ENCODE measurements at regions not wholly inside any gene's neighbourhood (a gene's known extent, or its start where the extent isn't known, plus 50 kb on each side); places are given as distances from the start of the nearest gene placed in this dataset.

DNA sequence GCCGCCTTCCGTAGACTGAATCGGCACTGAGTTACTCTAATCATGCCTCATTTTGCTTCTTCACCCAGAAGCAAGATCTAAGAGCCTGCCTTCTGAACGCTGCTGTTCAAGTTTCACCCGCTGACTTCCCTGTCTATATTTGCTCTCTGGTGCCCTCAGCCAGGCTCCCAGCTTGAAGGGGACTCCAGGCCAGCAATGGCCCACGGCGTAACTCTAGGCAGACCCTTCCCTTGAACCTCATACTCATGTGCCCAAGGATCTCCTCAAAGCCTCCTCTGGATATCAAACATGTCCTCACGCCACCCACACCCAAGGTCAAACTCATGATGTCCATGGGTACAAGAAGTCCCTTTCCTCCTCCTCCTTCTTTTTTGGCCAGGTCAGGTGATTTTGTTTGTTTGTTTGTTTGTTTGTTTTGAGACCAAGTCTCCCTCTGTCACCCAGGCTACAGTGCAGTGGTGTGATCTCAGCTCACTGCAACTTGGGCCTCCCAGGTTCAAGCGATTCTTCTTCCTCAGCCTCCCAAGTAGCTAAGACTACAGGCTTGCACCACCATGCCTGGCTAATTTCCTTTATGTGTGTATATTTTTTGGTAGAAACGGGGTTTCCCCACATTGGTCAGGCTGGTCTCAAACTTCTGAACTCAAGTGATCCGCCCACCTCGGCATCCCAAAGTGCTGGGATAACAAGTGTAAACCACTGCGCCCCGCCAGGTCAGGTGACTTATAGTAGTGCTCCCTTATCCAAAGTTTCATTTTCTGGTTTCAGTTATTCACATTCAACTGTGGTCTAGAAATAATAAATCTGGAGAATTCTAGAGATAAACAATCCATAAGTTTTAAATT is 239.0 kb downstream of the SYK start:
- Histone ChIP-seq H3K4me3 (ENCODE audit: low read depth in 2 of 2, low read length in 2 of 2) (no peak overlapping the region), H3K36me3 (ENCODE audit: control insufficient read depth, insufficient read depth, low read length) (no peaks in the 10 kb centered on the region), H3K9me3 (ENCODE audit: control insufficient read depth, insufficient read depth, low read depth, low read length) (no peaks in the 10 kb centered on the region), H3K27ac (ENCODE audit: low read length) (no peak overlapping the region), H3K27me3 (ENCODE audit: control insufficient read depth, insufficient read depth, low read length) (no peaks in the 10 kb centered on the region), H3K4me1 (ENCODE audit: control insufficient read depth, insufficient read depth, low read length) (peaks cover 12% of the 10 kb centered on the region)
- ChIA-PET CTCF (no interaction called here), POLR2A (no interaction called here)
- in situ Hi-C loops (cut with HindIII; ENCODE audit: low pct_unique_long_range_greater_than_20kb, low sequenced_read_pairs): no loop called here
- DNase-seq (ENCODE audit: low read depth, low spot score): no peak
- ATAC-seq: no peak
- intact Hi-C loops (cut with micrococcal nuclease; ENCODE audit: unreplicated experiment): no loop called here
- TF ChIP-seq POLR2AphosphoS5 (IDR thresholded peaks at IDR 0.05; ENCODE audit: low read depth, low read length) (no peak), SIN3A (IDR thresholded peaks at IDR 0.05; ENCODE audit: borderline replicate concordance, insufficient read depth, low read depth, low read length) (no peak), TCF7L2 (IDR thresholded peaks at IDR 0.05; ENCODE audit: low read depth, low read length) (no peak)
- TF ChIP-seq, protein P1, sequence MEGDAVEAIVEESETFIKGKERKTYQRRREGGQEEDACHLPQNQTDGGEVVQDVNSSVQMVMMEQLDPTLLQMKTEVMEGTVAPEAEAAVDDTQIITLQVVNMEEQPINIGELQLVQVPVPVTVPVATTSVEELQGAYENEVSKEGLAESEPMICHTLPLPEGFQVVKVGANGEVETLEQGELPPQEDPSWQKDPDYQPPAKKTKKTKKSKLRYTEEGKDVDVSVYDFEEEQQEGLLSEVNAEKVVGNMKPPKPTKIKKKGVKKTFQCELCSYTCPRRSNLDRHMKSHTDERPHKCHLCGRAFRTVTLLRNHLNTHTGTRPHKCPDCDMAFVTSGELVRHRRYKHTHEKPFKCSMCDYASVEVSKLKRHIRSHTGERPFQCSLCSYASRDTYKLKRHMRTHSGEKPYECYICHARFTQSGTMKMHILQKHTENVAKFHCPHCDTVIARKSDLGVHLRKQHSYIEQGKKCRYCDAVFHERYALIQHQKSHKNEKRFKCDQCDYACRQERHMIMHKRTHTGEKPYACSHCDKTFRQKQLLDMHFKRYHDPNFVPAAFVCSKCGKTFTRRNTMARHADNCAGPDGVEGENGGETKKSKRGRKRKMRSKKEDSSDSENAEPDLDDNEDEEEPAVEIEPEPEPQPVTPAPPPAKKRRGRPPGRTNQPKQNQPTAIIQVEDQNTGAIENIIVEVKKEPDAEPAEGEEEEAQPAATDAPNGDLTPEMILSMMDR (IDR thresholded peaks at IDR 0.05): no peak
- TF ChIP-seq, protein P2, sequence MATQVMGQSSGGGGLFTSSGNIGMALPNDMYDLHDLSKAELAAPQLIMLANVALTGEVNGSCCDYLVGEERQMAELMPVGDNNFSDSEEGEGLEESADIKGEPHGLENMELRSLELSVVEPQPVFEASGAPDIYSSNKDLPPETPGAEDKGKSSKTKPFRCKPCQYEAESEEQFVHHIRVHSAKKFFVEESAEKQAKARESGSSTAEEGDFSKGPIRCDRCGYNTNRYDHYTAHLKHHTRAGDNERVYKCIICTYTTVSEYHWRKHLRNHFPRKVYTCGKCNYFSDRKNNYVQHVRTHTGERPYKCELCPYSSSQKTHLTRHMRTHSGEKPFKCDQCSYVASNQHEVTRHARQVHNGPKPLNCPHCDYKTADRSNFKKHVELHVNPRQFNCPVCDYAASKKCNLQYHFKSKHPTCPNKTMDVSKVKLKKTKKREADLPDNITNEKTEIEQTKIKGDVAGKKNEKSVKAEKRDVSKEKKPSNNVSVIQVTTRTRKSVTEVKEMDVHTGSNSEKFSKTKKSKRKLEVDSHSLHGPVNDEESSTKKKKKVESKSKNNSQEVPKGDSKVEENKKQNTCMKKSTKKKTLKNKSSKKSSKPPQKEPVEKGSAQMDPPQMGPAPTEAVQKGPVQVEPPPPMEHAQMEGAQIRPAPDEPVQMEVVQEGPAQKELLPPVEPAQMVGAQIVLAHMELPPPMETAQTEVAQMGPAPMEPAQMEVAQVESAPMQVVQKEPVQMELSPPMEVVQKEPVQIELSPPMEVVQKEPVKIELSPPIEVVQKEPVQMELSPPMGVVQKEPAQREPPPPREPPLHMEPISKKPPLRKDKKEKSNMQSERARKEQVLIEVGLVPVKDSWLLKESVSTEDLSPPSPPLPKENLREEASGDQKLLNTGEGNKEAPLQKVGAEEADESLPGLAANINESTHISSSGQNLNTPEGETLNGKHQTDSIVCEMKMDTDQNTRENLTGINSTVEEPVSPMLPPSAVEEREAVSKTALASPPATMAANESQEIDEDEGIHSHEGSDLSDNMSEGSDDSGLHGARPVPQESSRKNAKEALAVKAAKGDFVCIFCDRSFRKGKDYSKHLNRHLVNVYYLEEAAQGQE (IDR thresholded peaks at IDR 0.05; ENCODE audit: insufficient read depth in 1 of 2, low read depth in 2 of 2, low read length in 1 of 2): no peak
- BruUV-seq (replicated peaks): no TSS peak

DNA sequence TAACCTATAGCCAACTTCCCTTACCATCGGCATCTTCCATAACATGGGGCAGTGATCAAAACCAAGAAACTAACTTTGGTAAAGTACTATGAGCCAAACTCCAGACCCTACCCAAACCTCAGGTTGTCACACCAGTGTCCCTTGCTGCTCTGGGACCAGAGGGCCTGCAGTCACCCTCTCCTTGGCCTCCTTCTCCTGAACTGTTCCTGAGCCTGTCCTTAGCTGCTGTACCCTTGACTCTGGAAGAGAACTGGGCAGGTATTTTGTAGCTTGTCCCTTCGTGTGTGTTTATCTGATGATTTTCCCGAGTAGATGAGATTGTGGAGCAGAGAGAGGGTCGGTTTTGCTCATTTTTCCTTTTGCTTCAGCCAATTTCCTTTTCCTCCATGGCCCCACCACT is 240.4 kb downstream of the SYK start:
- Histone ChIP-seq H3K9me3 (ENCODE audit: control insufficient read depth, insufficient read depth, low read depth, low read length) (no peaks in the 10 kb centered on the region), H3K4me1 (ENCODE audit: control insufficient read depth, insufficient read depth, low read length) (peaks cover 8% of the 10 kb centered on the region), H3K4me3 (ENCODE audit: low read depth in 2 of 2, low read length in 2 of 2) (no peak overlapping the region), H3K27ac (ENCODE audit: low read length) (no peak overlapping the region), H3K36me3 (ENCODE audit: control insufficient read depth, insufficient read depth, low read length) (no peaks in the 10 kb centered on the region), H3K27me3 (ENCODE audit: control insufficient read depth, insufficient read depth, low read length) (no peaks in the 10 kb centered on the region)
- BruUV-seq (replicated peaks): no TSS peak
- intact Hi-C loops (cut with micrococcal nuclease; ENCODE audit: unreplicated experiment): no loop called here
- ChIA-PET POLR2A (no interaction called here), CTCF (no interaction called here)
- TF ChIP-seq POLR2AphosphoS5 (IDR thresholded peaks at IDR 0.05; ENCODE audit: low read depth, low read length) (no peak), TCF7L2 (IDR thresholded peaks at IDR 0.05; ENCODE audit: low read depth, low read length) (no peak), SIN3A (IDR thresholded peaks at IDR 0.05; ENCODE audit: borderline replicate concordance, insufficient read depth, low read depth, low read length) (no peak)
- TF ChIP-seq, protein P2 (IDR thresholded peaks at IDR 0.05; ENCODE audit: insufficient read depth in 1 of 2, low read depth in 2 of 2, low read length in 1 of 2): no peak
- TF ChIP-seq, protein P1 (IDR thresholded peaks at IDR 0.05): no peak
- ATAC-seq (no peak), DNase-seq (ENCODE audit: low read depth, low spot score) (no peak)
- in situ Hi-C loops (cut with HindIII; ENCODE audit: low pct_unique_long_range_greater_than_20kb, low sequenced_read_pairs): no loop called here
